Neural cell (in vitro differentiated cells): ENCODE measurements at regions not wholly inside any gene's neighbourhood (a gene's known extent, or its start where the extent isn't known, plus 50 kb on each side); places are given as distances from the start of the nearest gene placed in this dataset.
"Not testable (repeated sequence)": the region's sequence is repeated elsewhere in the genome, so short reads cannot be mapped to it uniquely, and the experiment has no call there.

Source experiments
- H2AFZ ChIP-seq: fragments of 200-600, 300-800 bp; sonication (generic), shearing (Covaris generic); 2 replicates; pipeline ENCODE4 v1.6.0; 2014; ENCODE audit warnings: low read depth, mild to moderate bottlenecking, antibody characterized with exemption, low read length, moderate library complexity
- H3F3A ChIP-seq: fragments of 200-600 bp; shearing (Covaris generic); 2 replicates; pipeline ENCODE4 v1.6.1; 2016; ENCODE audit warnings: mild to moderate bottlenecking, moderate library complexity, mixed read lengths, antibody characterized with exemption, low read length; ENCODE audit not compliant: insufficient read depth, poor library complexity, severe bottlenecking
- H3K27ac ChIP-seq: fragments of 200-600, 300-800 bp; sonication (generic), shearing (Covaris generic); 2 replicates; pipeline ENCODE4 v1.5.1; 2014; ENCODE audit warnings: mild to moderate bottlenecking, low read length, moderate library complexity
- H3K27me3 ChIP-seq: fragments of 300-800, 200-600 bp; sonication (generic), shearing (Covaris generic); 2 replicates; pipeline ENCODE4 v1.6.0; 2014; ENCODE audit warnings: mild to moderate bottlenecking, low read depth, low read length, moderate library complexity; ENCODE audit not compliant: insufficient read depth
- H3K36me3 ChIP-seq: fragments of 300-800, 200-600 bp; sonication (generic), shearing (Covaris generic); 2 replicates; pipeline ENCODE4 v1.5.1; 2014; ENCODE audit warnings: mild to moderate bottlenecking, antibody characterized with exemption, low read length, moderate library complexity; ENCODE audit not compliant: insufficient read depth
- H3K4me2 ChIP-seq: fragments of 300-800, 200-600 bp; sonication (generic), shearing (Covaris generic); 2 replicates; pipeline ENCODE4 v1.6.0; 2014; ENCODE audit warnings: mild to moderate bottlenecking, low read length
- H3K4me3 ChIP-seq: fragments of 300-800, 200-600 bp; sonication (generic), shearing (Covaris generic); 2 replicates; pipeline ENCODE4 v1.5.1; 2014; ENCODE audit warnings: mild to moderate bottlenecking, low read length, moderate library complexity
- H3K79me2 ChIP-seq: fragments of 200-600 bp; shearing (Covaris generic); replicated peaks from 2 replicates; pipeline ENCODE4 v1.6.0; 2014; ENCODE audit warnings: mild to moderate bottlenecking, low read length, moderate library complexity; ENCODE audit not compliant: insufficient read depth
- H3K9ac ChIP-seq: fragments of 300-800, 200-600 bp; sonication (generic), shearing (Covaris generic); 2 replicates; pipeline ENCODE4 v1.6.1; 2016; ENCODE audit warnings: mild to moderate bottlenecking, low read length, mixed read lengths
- H3K9me2 ChIP-seq: fragments of 200-600 bp; shearing (Covaris generic); 2 replicates; pipeline ENCODE4 v1.6.1; 2016; ENCODE audit warnings: mild to moderate bottlenecking, low read length, mixed read lengths; ENCODE audit not compliant: insufficient read depth
- H3K9me3 ChIP-seq: fragments of 200-600, 300-800 bp; sonication (generic), shearing (Covaris generic); 2 replicates; pipeline ENCODE4 v1.6.1; 2016; ENCODE audit warnings: mild to moderate bottlenecking, mixed run types, low read length, moderate library complexity, mixed read lengths
- H4K20me1 ChIP-seq: fragments of 200-600 bp; shearing (Covaris generic); 2 replicates; pipeline ENCODE4 v1.6.1; 2016; ENCODE audit warnings: mild to moderate bottlenecking, mixed run types; ENCODE audit not compliant: insufficient read depth
- EP300 ChIP-seq: fragments of 450-650 bp; conservative IDR thresholded peaks from 2 replicates; pipeline ENCODE4 v1.6.1; 2014; ENCODE audit warnings: antibody characterized with exemption, mild to moderate bottlenecking, moderate library complexity; ENCODE audit not compliant: poor library complexity, severe bottlenecking
- EZH2 ChIP-seq: fragments of 200-600, 300-800 bp; shearing (Covaris generic), sonication (generic); IDR thresholded peaks from 2 replicates; pipeline ENCODE4 v1.6.1; 2014; ENCODE audit warnings: antibody characterized with exemption, low read length, borderline replicate concordance, mild to moderate bottlenecking; ENCODE audit not compliant: insufficient read depth, poor library complexity, severe bottlenecking
- MXI1 ChIP-seq: fragments of 450-650 bp; conservative IDR thresholded peaks from 2 replicates; pipeline ENCODE4 v1.6.1; 2014; ENCODE audit warnings: antibody characterized with exemption, mild to moderate bottlenecking; ENCODE audit not compliant: poor library complexity, severe bottlenecking
- POLR2AphosphoS5 ChIP-seq: IDR thresholded peaks from 2 replicates; pipeline ENCODE4 v1.6.1; 2012
- RAD21 ChIP-seq: fragments of 450-650 bp; conservative IDR thresholded peaks from 2 replicates; pipeline ENCODE4 v1.6.1; 2014; ENCODE audit warnings: antibody characterized with exemption, mild to moderate bottlenecking, moderate library complexity
- SMC3 ChIP-seq: fragments of 450-650 bp; conservative IDR thresholded peaks from 2 replicates; pipeline ENCODE4 v1.6.1; 2014; ENCODE audit warnings: antibody characterized with exemption, mild to moderate bottlenecking, moderate library complexity; ENCODE audit not compliant: poor library complexity
- TAF1 ChIP-seq: IDR thresholded peaks from 2 replicates; pipeline ENCODE4 v1.6.1; 2012; ENCODE audit warnings: low read depth
- TF ChIP-seq, protein P1 (sequence below): fragments of 450-650 bp; IDR thresholded peaks from 2 replicates; pipeline ENCODE4 v1.5.1; 2014; ENCODE audit warnings: antibody characterized with exemption, mild to moderate bottlenecking, moderate library complexity; ENCODE audit not compliant: poor library complexity, severe bottlenecking
- TF ChIP-seq, protein P2 (sequence below): IDR thresholded peaks from 2 replicates; pipeline ENCODE4 v1.6.1; 2012; ENCODE audit warnings: borderline replicate concordance

DNA sequence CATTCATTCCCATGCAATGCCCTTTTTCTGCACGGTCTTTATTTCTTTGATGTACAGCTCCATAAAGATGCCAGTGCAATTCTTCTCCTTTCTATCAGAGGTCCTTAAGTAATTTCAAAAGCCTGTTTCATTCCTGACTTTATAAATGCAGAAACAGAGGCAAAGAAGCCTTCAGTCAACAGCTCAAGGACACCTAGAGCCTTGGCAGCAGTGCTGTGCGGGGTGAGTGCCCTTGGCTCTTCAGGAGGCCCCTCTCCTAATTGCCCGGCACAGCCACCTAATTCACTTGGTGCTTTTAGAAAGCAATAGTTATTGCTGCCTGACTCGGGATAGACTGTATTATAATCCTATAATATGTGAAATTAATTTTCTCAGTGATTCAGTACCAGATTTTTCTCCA lies 169.6 kb upstream of the KLF6 start:
- H3F3A ChIP-seq: no peaks in the 10 kb centered on the region
- no peaks in the 10 kb centered on the region for H3K9me3 ChIP-seq
- H3K4me2 ChIP-seq: no peak overlapping the region
- no peak overlapping the region for H2AFZ ChIP-seq
- H3K9ac ChIP-seq: no peak overlapping the region
- H3K27me3 ChIP-seq: no peaks in the 10 kb centered on the region
- no peaks in the 10 kb centered on the region for H3K79me2 ChIP-seq
- no peaks in the 10 kb centered on the region for H4K20me1 ChIP-seq
- H3K9me2 ChIP-seq: no peaks in the 10 kb centered on the region
- H3K36me3 ChIP-seq: no peaks in the 10 kb centered on the region
- no peak overlapping the region for H3K4me3 ChIP-seq
- no peak overlapping the region for H3K27ac ChIP-seq
- TF ChIP-seq EP300: no peak
- TF ChIP-seq, protein P1, sequence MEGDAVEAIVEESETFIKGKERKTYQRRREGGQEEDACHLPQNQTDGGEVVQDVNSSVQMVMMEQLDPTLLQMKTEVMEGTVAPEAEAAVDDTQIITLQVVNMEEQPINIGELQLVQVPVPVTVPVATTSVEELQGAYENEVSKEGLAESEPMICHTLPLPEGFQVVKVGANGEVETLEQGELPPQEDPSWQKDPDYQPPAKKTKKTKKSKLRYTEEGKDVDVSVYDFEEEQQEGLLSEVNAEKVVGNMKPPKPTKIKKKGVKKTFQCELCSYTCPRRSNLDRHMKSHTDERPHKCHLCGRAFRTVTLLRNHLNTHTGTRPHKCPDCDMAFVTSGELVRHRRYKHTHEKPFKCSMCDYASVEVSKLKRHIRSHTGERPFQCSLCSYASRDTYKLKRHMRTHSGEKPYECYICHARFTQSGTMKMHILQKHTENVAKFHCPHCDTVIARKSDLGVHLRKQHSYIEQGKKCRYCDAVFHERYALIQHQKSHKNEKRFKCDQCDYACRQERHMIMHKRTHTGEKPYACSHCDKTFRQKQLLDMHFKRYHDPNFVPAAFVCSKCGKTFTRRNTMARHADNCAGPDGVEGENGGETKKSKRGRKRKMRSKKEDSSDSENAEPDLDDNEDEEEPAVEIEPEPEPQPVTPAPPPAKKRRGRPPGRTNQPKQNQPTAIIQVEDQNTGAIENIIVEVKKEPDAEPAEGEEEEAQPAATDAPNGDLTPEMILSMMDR: no peak
- TF ChIP-seq TAF1: no peak
- TF ChIP-seq RAD21: no peak
- no peak for TF ChIP-seq POLR2AphosphoS5
- no peak for TF ChIP-seq SMC3
- TF ChIP-seq EZH2: no peak

GRCh38 chr10:3954007-3954406 lies 169.0 kb upstream of the KLF6 start:
- H3K27me3 ChIP-seq, H3K9ac ChIP-seq, H3K36me3 ChIP-seq, H2AFZ ChIP-seq, H3K27ac ChIP-seq, H3K79me2 ChIP-seq, H3K4me3 ChIP-seq, H4K20me1 ChIP-seq, H3K4me2 ChIP-seq, H3K9me3 ChIP-seq, H3F3A ChIP-seq, H3K9me2 ChIP-seq: not testable (repeated sequence)

GRCh38 chr10:3951993-3952392 lies 167.0 kb upstream of the KLF6 start:
- H3K4me3 ChIP-seq: no peak overlapping the region
- H2AFZ ChIP-seq: no peak overlapping the region
- no peaks in the 10 kb centered on the region for H3F3A ChIP-seq
- no peaks in the 10 kb centered on the region for H3K79me2 ChIP-seq
- no peak overlapping the region for H3K4me2 ChIP-seq
- no peaks in the 10 kb centered on the region for H3K36me3 ChIP-seq
- H3K9me3 ChIP-seq: no peaks in the 10 kb centered on the region
- no peaks in the 10 kb centered on the region for H3K9me2 ChIP-seq
- no peak for TF ChIP-seq MXI1
- TF ChIP-seq EP300: no peak
- TF ChIP-seq EZH2: no peak
- TF ChIP-seq, protein P1: no peak
- TF ChIP-seq TAF1: no peak
- TF ChIP-seq, protein P2, sequence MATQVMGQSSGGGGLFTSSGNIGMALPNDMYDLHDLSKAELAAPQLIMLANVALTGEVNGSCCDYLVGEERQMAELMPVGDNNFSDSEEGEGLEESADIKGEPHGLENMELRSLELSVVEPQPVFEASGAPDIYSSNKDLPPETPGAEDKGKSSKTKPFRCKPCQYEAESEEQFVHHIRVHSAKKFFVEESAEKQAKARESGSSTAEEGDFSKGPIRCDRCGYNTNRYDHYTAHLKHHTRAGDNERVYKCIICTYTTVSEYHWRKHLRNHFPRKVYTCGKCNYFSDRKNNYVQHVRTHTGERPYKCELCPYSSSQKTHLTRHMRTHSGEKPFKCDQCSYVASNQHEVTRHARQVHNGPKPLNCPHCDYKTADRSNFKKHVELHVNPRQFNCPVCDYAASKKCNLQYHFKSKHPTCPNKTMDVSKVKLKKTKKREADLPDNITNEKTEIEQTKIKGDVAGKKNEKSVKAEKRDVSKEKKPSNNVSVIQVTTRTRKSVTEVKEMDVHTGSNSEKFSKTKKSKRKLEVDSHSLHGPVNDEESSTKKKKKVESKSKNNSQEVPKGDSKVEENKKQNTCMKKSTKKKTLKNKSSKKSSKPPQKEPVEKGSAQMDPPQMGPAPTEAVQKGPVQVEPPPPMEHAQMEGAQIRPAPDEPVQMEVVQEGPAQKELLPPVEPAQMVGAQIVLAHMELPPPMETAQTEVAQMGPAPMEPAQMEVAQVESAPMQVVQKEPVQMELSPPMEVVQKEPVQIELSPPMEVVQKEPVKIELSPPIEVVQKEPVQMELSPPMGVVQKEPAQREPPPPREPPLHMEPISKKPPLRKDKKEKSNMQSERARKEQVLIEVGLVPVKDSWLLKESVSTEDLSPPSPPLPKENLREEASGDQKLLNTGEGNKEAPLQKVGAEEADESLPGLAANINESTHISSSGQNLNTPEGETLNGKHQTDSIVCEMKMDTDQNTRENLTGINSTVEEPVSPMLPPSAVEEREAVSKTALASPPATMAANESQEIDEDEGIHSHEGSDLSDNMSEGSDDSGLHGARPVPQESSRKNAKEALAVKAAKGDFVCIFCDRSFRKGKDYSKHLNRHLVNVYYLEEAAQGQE: no peak
- no peak for TF ChIP-seq POLR2AphosphoS5
- H3K9ac ChIP-seq: no peak overlapping the region
- no peaks in the 10 kb centered on the region for H4K20me1 ChIP-seq
- no peaks in the 10 kb centered on the region for H3K27me3 ChIP-seq
- no peak overlapping the region for H3K27ac ChIP-seq
